ENCODE measurements at regions not wholly inside any gene's neighbourhood (a gene's known extent, or its start where the extent isn't known, plus 50 kb on each side); places are given as distances from the start of the nearest gene placed in this dataset.
"Not testable (repeated sequence)": the region's sequence is repeated elsewhere in the genome, so short reads cannot be mapped to it uniquely, and the experiment has no call there.

DNA sequence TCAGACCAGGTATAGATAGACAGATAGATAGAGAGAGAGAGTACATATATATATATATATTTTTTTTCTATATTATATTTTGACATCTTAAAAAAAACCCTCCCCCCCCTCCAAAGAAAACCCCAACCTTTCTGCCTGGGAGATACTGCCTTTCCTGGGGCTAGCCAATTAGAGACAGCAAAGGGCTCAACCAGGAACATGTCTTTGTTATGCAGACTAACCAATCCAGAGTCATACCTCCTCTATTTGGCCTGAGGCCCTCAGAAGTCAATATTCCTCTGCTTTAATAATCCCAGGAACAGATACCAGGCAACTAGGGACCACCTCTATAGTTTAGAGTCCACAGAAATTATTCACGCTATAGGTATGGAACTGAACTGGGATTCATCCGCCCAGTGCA lies 135.6 kb upstream of the MAD2L1 start:
- no TSS peak for BruUV-seq (replicated peaks)
- Histone ChIP-seq H3K4me1 (ENCODE audit: control insufficient read depth, insufficient read depth, low read length) (no peaks in the 10 kb centered on the region), H3K27me3 (ENCODE audit: control insufficient read depth, insufficient read depth, low read length) (no peaks in the 10 kb centered on the region), H3K4me3 (ENCODE audit: low read depth in 2 of 2, low read length in 2 of 2) (no peak overlapping the region), H3K36me3 (ENCODE audit: control insufficient read depth, insufficient read depth, low read length) (no peaks in the 10 kb centered on the region), H3K9me3 (ENCODE audit: control insufficient read depth, insufficient read depth, low read depth, low read length) (no peaks in the 10 kb centered on the region), H3K27ac (ENCODE audit: low read length) (no peak overlapping the region)
- no peak for TF ChIP-seq TCF7L2 (IDR thresholded peaks at IDR 0.05; ENCODE audit: low read depth, low read length)
- TF ChIP-seq, protein P1, sequence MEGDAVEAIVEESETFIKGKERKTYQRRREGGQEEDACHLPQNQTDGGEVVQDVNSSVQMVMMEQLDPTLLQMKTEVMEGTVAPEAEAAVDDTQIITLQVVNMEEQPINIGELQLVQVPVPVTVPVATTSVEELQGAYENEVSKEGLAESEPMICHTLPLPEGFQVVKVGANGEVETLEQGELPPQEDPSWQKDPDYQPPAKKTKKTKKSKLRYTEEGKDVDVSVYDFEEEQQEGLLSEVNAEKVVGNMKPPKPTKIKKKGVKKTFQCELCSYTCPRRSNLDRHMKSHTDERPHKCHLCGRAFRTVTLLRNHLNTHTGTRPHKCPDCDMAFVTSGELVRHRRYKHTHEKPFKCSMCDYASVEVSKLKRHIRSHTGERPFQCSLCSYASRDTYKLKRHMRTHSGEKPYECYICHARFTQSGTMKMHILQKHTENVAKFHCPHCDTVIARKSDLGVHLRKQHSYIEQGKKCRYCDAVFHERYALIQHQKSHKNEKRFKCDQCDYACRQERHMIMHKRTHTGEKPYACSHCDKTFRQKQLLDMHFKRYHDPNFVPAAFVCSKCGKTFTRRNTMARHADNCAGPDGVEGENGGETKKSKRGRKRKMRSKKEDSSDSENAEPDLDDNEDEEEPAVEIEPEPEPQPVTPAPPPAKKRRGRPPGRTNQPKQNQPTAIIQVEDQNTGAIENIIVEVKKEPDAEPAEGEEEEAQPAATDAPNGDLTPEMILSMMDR (IDR thresholded peaks at IDR 0.05): no peak
- no peak for TF ChIP-seq POLR2AphosphoS5 (IDR thresholded peaks at IDR 0.05; ENCODE audit: low read depth, low read length)
- TF ChIP-seq SIN3A (IDR thresholded peaks at IDR 0.05; ENCODE audit: borderline replicate concordance, insufficient read depth, low read depth, low read length): no peak
- TF ChIP-seq, protein P2, sequence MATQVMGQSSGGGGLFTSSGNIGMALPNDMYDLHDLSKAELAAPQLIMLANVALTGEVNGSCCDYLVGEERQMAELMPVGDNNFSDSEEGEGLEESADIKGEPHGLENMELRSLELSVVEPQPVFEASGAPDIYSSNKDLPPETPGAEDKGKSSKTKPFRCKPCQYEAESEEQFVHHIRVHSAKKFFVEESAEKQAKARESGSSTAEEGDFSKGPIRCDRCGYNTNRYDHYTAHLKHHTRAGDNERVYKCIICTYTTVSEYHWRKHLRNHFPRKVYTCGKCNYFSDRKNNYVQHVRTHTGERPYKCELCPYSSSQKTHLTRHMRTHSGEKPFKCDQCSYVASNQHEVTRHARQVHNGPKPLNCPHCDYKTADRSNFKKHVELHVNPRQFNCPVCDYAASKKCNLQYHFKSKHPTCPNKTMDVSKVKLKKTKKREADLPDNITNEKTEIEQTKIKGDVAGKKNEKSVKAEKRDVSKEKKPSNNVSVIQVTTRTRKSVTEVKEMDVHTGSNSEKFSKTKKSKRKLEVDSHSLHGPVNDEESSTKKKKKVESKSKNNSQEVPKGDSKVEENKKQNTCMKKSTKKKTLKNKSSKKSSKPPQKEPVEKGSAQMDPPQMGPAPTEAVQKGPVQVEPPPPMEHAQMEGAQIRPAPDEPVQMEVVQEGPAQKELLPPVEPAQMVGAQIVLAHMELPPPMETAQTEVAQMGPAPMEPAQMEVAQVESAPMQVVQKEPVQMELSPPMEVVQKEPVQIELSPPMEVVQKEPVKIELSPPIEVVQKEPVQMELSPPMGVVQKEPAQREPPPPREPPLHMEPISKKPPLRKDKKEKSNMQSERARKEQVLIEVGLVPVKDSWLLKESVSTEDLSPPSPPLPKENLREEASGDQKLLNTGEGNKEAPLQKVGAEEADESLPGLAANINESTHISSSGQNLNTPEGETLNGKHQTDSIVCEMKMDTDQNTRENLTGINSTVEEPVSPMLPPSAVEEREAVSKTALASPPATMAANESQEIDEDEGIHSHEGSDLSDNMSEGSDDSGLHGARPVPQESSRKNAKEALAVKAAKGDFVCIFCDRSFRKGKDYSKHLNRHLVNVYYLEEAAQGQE (IDR thresholded peaks at IDR 0.05; ENCODE audit: insufficient read depth in 1 of 2, low read depth in 2 of 2, low read length in 1 of 2): no peak
- ChIA-PET CTCF (no interaction called here), POLR2A (no interaction called here)
- intact Hi-C loops (cut with micrococcal nuclease; ENCODE audit: unreplicated experiment): no loop called here
- DNase-seq (ENCODE audit: low read depth, low spot score): no peak
- in situ Hi-C loops (cut with HindIII; ENCODE audit: low pct_unique_long_range_greater_than_20kb, low sequenced_read_pairs): no loop called here
- no peak for ATAC-seq

DNA sequence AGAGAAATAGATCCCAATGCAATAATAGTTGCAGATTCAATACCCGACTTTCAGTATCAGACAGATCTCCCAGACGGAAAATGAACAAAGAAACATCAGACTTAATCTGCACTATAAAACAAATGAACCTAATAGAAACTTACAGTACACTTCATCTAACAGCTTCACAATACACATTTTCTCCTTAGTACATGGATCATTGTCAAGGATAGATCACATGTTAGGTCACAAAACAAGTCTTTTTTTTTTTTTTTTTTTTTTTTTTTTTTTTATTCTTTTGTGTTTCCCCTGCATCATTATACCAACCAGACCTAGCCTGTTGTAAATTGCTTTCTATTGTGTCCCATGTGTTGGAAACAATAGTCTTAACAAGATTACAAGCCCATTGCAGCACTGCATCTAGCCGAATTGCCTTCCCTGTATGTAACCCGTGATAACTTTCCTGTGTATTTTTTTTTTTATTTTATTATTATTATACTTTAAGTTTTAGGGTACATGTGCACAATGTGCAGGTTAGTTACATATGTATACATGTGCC lies 134.0 kb upstream of the MAD2L1 start:
- H3K9me3 ChIP-seq (ENCODE audit: control insufficient read depth, insufficient read depth, low read depth, low read length); POLR2A ChIA-PET; H3K4me1 ChIP-seq (ENCODE audit: control insufficient read depth, insufficient read depth, low read length); DNase-seq (ENCODE audit: low read depth, low spot score); intact Hi-C loops (cut with micrococcal nuclease; ENCODE audit: unreplicated experiment); H3K36me3 ChIP-seq (ENCODE audit: control insufficient read depth, insufficient read depth, low read length); H3K4me3 ChIP-seq (ENCODE audit: low read depth in 2 of 2, low read length in 2 of 2); CTCF ChIA-PET; in situ Hi-C loops (cut with HindIII; ENCODE audit: low pct_unique_long_range_greater_than_20kb, low sequenced_read_pairs); H3K27ac ChIP-seq (ENCODE audit: low read length); H3K27me3 ChIP-seq (ENCODE audit: control insufficient read depth, insufficient read depth, low read length); ATAC-seq; BruUV-seq (replicated peaks): not testable (repeated sequence)

DNA sequence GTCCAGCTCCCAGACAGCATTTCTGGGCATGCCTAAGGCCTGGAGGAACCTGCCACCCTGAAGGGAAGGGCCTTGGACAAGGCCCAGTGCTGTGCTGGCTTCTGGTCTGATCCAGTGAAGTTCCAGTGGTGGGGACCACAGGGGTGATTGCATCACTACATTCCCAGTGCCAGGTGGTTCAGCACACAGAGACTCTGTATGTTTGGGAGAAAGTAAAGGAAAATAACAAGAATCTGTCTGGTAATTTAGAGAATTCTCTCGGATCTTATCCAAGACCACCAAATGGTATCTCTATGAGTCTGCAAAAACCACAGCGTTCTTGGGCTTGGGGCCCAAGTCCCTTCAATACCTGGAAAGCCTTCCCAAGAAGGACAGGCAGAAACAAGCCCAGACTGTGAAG lies 131.8 kb upstream of the MAD2L1 start:
- DNase-seq (ENCODE audit: low read depth, low spot score): no peak
- in situ Hi-C loops (cut with HindIII; ENCODE audit: low pct_unique_long_range_greater_than_20kb, low sequenced_read_pairs) (no loop called here), intact Hi-C loops (cut with micrococcal nuclease; ENCODE audit: unreplicated experiment) (no loop called here)
- no peak overlapping the region for H3K4me3 ChIP-seq (ENCODE audit: low read depth in 2 of 2, low read length in 2 of 2)
- no peaks in the 10 kb centered on the region for H3K27me3 ChIP-seq (ENCODE audit: control insufficient read depth, insufficient read depth, low read length)
- H3K9me3 ChIP-seq (ENCODE audit: control insufficient read depth, insufficient read depth, low read depth, low read length): no peaks in the 10 kb centered on the region
- H3K4me1 ChIP-seq (ENCODE audit: control insufficient read depth, insufficient read depth, low read length): no peaks in the 10 kb centered on the region
- ATAC-seq: no peak
- POLR2A ChIA-PET: no interaction called here
- H3K27ac ChIP-seq (ENCODE audit: low read length): no peak overlapping the region
- H3K36me3 ChIP-seq (ENCODE audit: control insufficient read depth, insufficient read depth, low read length): no peaks in the 10 kb centered on the region
- CTCF ChIA-PET: no interaction called here
- no TSS peak for BruUV-seq (replicated peaks)
- no peak for TF ChIP-seq TCF7L2 (IDR thresholded peaks at IDR 0.05; ENCODE audit: low read depth, low read length)
- no peak for TF ChIP-seq POLR2AphosphoS5 (IDR thresholded peaks at IDR 0.05; ENCODE audit: low read depth, low read length)
- TF ChIP-seq SIN3A (IDR thresholded peaks at IDR 0.05; ENCODE audit: borderline replicate concordance, insufficient read depth, low read depth, low read length): no peak
- TF ChIP-seq, protein P1 (IDR thresholded peaks at IDR 0.05): no peak
- TF ChIP-seq, protein P2 (IDR thresholded peaks at IDR 0.05; ENCODE audit: insufficient read depth in 1 of 2, low read depth in 2 of 2, low read length in 1 of 2): no peak

Measured in Panc1 (cell line).